ENCODE measurements at regions not wholly inside any gene's neighbourhood (a gene's known extent, or its start where the extent isn't known, plus 50 kb on each side); places are given as distances from the start of the nearest gene placed in this dataset.

GRCh38 chr15:93179072-93179471 is 90.1 kb upstream of the RGMA start:
- intact Hi-C loops (cut with micrococcal nuclease), result no loop called here

DNA sequence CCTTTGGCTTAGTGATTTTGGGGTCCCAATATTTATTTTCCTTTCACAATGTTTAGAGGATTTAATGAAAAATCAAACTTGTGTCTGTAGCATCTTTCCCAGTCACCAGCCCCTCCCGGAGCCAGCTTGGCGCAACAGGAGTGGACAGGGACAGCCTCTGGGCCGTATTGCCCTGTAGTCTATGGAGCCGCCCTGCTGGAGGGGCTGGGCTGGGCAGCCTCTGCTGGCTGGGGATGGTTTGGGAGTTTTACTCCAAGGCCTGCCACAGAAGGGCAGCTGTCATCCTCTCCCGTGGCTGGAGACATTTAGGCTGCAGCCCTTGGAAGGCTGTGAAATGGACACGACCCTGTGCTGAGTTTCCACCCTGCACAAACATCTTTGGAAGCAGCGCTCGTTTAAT is 89.4 kb upstream of the RGMA start:
- intact Hi-C loops (cut with micrococcal nuclease), result no loop called here

DNA sequence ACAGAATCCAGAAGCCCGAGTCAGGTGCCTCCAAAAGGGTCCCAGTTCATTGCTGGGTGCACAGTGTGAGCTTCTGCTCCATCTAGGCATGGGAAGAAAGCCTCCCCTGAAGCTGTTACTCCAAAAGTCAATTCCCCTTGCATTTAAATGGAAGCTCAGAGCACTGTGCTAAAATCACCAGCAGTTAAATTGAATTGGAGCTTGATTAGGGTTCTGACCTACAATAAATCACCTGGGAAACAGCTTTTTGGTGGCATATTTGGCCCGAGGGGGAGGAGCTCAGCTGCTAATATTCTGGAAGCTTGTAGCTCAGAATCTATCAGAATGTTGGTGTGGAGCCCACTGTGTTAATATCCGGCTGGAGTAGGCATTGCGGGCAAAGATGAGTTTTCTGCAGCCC is 87.1 kb upstream of the RGMA start:
- intact Hi-C loops (cut with micrococcal nuclease), result no loop called here

- intact Hi-C loops (cut with micrococcal nuclease), result no loop called here
These were observed 85.8 kb upstream of the RGMA start for GRCh38 chr15:93174836-93175235.

DNA sequence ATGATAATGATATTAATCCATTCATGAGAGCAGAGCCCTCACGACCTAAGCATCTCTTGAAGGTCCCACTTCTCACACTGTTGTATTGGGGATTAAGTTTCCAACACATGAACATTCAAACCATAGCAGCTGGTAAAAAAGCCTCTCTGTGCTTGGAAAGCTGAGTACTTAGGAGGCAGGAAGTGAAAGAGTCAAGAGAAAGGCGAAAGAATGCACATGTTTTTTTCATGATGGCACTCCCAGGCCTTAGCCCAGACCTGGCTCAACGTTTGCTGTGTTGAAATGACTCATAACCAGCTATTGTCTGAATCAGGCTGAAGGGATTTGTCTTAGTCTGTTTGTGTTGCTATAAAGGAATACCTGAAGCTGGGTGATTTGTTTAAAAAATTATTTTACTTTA is 84.4 kb upstream of the RGMA start:
- intact Hi-C loops (cut with micrococcal nuclease), result no loop called here

DNA sequence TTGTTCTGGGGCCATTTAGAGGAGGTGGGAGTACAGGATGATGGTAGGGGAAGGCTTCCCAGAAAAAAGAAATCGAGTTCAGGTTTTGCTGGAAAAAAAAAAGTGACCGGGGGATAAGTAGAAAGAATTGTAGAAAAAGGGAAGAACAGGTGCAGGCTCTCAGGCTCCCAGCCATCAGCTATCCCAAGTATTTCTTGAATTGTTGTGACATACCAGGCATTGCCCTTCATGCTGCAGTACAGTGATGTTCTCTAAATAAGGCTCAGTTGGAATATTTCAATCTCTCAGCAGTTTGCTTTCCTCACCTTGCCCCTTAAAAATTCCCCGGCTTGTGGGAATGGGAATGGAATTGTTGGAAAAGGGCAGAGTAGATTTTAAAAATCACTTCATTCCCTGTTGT is 82.5 kb upstream of the RGMA start:
- intact Hi-C loops (cut with micrococcal nuclease), result no loop called here

GRCh38 chr15:93170329-93170728 is 81.3 kb upstream of the RGMA start:
- intact Hi-C loops (cut with micrococcal nuclease), result no loop called here

DNA sequence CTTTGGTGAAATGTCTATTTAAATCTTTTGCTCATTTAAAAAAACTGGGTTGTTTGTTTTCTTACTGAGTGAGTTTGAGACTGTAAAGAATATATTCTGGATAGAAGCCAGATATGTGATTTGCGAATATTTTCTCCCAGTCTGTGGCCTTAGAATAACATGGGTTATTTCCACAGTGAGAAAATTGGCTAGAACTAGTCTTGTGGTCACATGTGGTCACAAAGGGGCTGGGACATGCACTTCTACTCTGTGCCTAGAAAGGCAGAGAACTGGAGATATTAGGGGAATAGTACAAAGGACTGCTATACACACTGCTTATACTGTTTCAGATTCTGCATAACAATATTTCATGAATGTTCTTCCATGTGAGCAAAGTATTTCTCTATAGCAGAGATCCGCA is 79.9 kb upstream of the RGMA start:
- intact Hi-C loops (cut with micrococcal nuclease), result no loop called here

GRCh38 chr15:93167291-93167690 is 78.3 kb upstream of the RGMA start:
- intact Hi-C loops (cut with micrococcal nuclease), result no loop called here

DNA sequence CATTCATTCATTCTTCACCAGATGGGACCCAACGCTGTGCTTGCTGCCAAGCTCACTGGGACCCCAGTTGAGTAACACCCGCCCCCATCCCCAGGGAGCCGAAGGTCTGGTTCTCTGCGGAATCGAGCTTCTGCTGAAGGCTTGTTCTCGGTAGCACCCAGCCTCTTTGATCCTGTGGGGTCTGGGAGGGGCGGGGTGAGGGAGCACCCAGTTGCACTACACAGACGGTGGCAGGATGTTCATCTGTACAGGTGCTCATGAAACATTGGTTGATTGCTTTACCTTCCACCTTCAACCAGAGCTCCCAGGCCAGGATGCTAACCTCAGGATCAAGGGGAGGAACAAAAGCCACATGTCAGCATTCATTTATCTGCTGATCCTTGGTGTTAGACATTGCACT is 77.7 kb upstream of the RGMA start:
- intact Hi-C loops (cut with micrococcal nuclease), result no loop called here

DNA sequence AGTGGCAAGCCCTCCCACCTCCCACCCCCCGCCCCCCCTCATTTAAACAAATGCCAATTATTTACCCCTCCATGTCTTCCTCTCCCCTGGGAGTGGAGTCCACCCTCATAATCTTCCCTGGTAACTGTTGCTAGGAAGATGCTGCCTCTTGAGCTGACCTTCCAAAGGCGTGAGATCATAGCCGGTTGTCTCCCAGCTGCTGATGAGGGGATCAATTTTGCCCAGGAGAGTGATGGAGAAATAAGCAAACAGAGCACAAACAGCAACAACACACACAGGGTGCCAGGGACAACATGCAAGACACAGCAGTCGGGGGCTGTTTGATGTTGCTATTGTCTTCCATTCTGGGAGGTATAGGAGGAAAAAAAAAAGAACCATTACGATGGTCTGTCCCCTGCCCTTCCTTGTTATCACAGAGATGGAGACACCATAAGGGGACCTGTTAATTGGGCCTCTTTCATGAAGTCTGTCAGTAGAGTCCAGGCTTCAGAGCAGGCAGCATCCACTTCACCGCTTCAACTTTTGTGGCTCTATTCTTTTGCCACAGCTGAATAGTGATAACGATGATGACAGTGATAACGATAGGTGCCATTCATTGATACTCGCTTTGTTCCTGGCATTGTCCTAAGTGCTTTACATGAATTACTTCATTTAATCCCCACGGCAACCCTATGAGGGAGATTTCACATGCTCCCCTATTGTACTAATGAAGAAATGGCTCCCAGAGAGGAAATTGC is 76.9 kb upstream of the RGMA start:
- intact Hi-C loops (cut with micrococcal nuclease), result no loop called here

- intact Hi-C loops (cut with micrococcal nuclease), result no loop called here
These were observed 75.4 kb upstream of the RGMA start for GRCh38 chr15:93164409-93164808.

DNA sequence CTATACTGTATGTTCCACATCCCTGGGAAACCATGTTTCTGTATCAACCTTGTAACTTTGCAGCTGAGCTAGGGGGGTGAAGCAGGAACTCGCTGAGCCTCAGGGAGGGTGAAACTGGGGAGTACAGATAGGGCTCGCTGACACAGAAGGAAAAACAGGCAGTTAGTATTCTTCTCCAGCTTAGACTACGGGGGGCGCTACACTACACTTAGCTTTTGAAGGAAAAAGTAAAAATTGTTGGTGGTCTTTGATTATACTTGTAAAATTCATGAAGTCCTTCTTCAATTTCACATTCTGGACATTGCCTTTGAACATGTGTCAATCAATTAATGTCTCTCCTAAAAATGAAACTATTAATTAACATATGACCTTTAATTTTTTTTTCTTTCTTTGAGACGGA is 73.5 kb upstream of the RGMA start:
- intact Hi-C loops (cut with micrococcal nuclease), result no loop called here

DNA sequence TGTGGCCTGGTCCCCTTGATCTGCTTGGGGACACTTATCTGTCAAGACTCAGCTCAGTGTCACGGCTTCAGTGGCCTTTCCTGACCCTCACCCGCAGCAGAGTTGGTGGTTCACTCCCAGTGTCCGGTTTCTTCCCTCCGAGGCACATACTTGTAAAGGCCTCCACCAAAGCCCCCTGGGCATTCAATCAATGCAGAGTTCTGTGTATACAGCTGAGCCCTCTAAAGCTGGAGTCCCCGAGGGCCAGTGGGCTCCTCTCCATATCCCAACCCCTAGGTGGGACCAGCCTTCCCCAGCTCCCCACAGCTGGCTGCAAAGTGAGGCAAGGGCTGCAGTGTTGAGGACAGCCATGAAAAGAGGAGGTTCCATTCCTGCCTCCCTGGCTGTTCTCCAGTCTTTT is 70.9 kb upstream of the RGMA start:
- intact Hi-C loops (cut with micrococcal nuclease), result no loop called here

DNA sequence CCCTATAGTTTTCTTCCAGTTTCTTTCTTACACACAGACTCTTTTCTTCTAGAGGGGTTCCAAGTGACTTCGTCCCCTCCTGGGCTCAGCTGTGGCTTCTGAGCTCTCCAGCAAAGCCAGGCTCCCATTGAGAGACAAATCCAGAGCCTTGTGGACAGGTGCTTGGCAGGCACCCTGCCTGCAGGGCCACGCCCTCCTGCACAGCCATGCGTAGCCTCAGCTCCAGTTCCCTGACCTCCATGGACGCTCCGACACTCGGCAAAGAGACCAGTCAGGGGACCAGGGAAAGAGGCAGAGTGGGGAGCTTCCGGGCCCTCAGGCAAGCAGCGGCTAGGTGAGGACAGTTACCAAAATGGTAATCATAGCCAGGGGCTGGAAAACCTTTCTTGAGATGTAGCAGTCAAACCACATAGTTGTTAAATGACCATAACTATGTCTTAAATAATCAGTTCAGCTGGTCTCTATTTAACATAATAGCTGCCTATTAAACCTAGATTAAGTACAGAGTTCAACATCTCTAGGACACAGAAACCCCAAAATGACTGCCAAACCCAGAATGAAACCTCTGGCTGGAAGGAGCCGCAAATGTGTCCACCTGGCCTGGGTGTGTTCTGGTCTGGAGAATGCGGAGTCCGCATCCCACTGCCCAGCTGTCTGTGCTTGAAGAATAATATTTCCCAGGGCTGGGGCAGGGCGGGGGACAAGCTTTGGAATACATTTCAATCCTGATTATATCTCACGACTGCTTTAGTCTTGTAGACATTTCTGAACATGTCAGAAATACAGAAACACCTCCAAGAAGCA is 69.3 kb upstream of the RGMA start:
- intact Hi-C loops (cut with micrococcal nuclease), result no loop called here

DNA sequence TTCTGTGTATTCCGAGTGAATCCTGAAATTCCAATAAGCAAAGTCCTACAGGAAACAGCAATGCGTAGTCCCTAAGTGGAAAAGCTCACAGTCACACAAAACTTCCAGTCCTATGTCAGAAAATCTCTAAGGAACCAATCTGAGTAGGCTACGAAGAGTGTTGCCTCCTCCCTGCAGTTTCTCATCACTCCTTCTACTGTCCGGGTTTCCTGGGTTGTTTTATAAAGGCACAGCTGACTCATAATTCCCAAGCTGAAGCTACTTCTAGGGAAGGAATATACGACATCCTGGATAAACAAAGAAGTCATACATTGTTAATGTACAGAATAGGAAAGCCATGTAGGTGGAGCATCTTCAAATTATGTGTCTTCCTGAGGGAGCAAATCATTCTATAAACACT is 65.7 kb upstream of the RGMA start:
- intact Hi-C loops (cut with micrococcal nuclease), result no loop called here

GRCh38 chr15:93152951-93153350 is 63.9 kb upstream of the RGMA start:
- intact Hi-C loops (cut with micrococcal nuclease), result no loop called here

GRCh38 chr15:93152360-93152759 is 63.3 kb upstream of the RGMA start:
- intact Hi-C loops (cut with micrococcal nuclease), result no loop called here

DNA sequence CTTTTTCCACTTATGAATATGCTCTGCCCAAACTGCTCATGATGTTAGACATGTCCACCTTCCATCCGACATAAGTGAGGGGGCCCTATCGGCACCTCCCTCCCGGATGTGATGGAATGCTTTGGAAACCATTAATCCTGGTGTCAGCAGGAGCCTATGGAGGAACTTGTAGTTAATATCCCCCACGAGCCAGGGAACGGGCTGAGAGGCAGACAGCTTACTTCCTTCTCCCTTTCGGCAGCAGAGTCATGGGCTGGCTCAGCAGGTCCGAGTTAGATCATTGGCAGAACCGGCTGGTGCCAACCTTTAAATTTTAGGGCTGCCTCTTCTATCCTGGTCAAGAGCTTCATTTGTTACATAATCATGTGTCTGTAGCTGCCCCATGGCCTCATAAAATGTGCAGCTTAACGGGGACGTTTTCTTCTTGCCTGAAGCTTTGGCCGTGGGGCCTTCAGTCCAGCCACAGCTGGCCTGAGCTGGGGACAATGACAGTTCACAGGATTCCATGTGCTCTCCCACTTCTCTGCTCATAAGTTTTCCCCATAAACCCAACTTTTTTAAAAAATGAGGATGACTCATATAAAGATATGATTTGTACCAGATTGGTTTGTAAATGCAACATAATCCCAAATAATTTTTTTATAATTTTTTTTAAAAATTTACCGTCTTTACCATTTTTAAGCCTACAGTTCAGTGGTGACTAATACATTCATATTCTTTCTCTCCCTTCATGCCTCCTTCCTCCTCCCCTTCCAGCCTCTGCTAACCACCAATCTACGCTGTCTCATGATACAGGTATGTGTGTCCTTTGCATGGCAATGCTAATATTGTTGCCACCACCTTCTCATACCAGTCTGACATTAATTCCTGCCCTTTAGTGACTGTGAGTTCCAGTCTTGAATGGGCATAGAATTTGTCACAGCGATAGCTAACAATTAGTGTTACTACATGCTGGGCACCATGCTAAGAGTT is 62.2 kb upstream of the RGMA start:
- intact Hi-C loops (cut with micrococcal nuclease), result no loop called here

GRCh38 chr15:93146601-93147000 is 57.6 kb upstream of the RGMA start:
- intact Hi-C loops (cut with micrococcal nuclease), result no loop called here

- intact Hi-C loops (cut with micrococcal nuclease), result no loop called here
These were observed 57.2 kb upstream of the RGMA start for GRCh38 chr15:93146196-93146595.

Data from T-helper 2 cell treated with Interferon-gamma antibody and Interleukin-4, amounts not matched to agents 100 ng/mL and 5 ng/mL, for 36 hours (primary cell).